HepG2 (cell line): ENCODE measurements at regions not wholly inside any gene's neighbourhood (a gene's known extent, or its start where the extent isn't known, plus 50 kb on each side); places are given as distances from the start of the nearest gene placed in this dataset.

Source experiments
- CHD2 ChIP-seq: IDR thresholded peaks from 2 replicates; pipeline ENCODE4 v1.6.1; 2011; ENCODE audit warnings: low read depth, low read length, improper control_type of control experiment
- FLYWCH1 ChIP-seq: sonication (generic); formaldehyde crosslinking; IDR thresholded peaks from 2 replicates; pipeline ENCODE4 v1.8.1; 2023; ENCODE audit warnings: mild to moderate bottlenecking, missing genetic modification reagents
- HNRNPLL ChIP-seq: fragments of 200-400 bp; formaldehyde crosslinking; IDR thresholded peaks from 2 replicates; pipeline ENCODE4 v1.6.1; 2017; ENCODE audit warnings: mild to moderate bottlenecking, low read depth, low read length; ENCODE audit not compliant: poor library complexity, severe bottlenecking
- MTA1 ChIP-seq: sonication (generic); formaldehyde crosslinking; IDR thresholded peaks from 2 replicates; pipeline ENCODE4 v1.4.0; 2020; ENCODE audit warnings: missing genetic modification reagents, mild to moderate bottlenecking, borderline replicate concordance
- SP2 ChIP-seq: sonication (generic); formaldehyde crosslinking; IDR thresholded peaks from 2 replicates; pipeline ENCODE4 v1.5.1; 2020; ENCODE audit warnings: mild to moderate bottlenecking, missing genetic modification reagents
- ZFY ChIP-seq: sonication (generic); formaldehyde crosslinking; IDR thresholded peaks from 2 replicates; pipeline ENCODE4 v1.4.0; 2020; ENCODE audit warnings: missing genetic modification reagents
- ZNF44 ChIP-seq: sonication (generic); formaldehyde crosslinking; IDR thresholded peaks from 2 replicates; pipeline ENCODE4 v1.5.1; 2020; ENCODE audit warnings: mild to moderate bottlenecking, missing genetic modification reagents
- TF ChIP-seq, protein P1 (sequence below): sonication (generic); formaldehyde crosslinking; IDR thresholded peaks from 2 replicates; pipeline ENCODE4 v1.9.0; 2022; ENCODE audit warnings: low read depth, missing genetic modification reagents
- TF ChIP-seq, protein P2 (sequence below): sonication (generic); formaldehyde crosslinking; IDR thresholded peaks from 2 replicates; pipeline ENCODE4 v1.5.0; 2020; ENCODE audit warnings: mild to moderate bottlenecking, missing genetic modification reagents
- TF ChIP-seq, protein P3 (sequence below): sonication (generic); formaldehyde crosslinking; conservative IDR thresholded peaks from 2 replicates; pipeline ENCODE4 v1.4.0; 2020; ENCODE audit warnings: missing genetic modification reagents
- TF ChIP-seq, protein P4 (sequence below): sonication (generic); formaldehyde crosslinking; IDR thresholded peaks from 2 replicates; pipeline ENCODE4 v1.5.0; 2020; ENCODE audit warnings: mild to moderate bottlenecking, missing genetic modification reagents, moderate library complexity
- TF ChIP-seq, protein P5 (sequence below): sonication (generic); formaldehyde crosslinking; IDR thresholded peaks from 2 replicates; pipeline ENCODE4 v1.9.0; 2021; ENCODE audit warnings: missing genetic modification reagents, borderline replicate concordance

DNA sequence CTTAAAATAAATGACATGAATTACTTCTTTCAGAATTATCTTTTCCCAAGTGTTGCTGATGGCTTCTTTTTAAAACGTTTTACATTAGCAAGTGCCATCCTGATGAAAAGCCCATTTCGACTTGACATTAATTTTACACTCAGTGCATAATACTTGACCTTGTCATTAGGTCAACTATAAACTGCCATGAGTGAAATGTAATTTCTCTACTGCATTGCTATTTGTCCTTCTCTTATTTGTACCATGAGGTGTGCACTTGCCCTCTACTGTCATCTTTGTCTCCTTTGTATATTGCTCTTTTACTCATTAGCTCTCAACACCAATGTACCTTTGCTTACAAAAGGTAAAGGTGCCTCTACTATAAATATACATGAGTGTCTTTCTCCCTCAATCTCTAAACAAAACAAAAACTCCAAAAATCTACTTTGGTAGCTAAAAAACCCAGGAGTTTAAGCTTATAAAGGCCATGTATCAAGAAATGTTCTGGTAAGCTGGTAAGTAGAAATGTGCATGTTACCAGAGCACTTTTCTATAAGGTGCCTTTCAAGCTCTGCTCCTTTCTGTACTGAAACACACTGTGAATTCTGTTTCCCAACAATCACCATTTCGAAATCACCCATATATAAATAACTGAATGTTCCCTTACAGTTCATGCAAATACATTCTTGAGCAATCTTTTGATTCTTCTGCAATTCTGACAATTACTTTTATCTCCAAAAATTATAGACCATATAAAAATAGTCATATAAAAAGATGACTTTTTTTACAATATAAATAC is 351.4 kb downstream of the SLITRK5 start:
- TF ChIP-seq CHD2 (no peak), MTA1 (CRISPR knock-in tag) (no peak), ZFY (CRISPR knock-in tag) (no peak), ZNF44 (CRISPR knock-in tag) (no peak), HNRNPLL (no peak), SP2 (CRISPR knock-in tag) (no peak), FLYWCH1 (no peak)
- TF ChIP-seq, protein P1, sequence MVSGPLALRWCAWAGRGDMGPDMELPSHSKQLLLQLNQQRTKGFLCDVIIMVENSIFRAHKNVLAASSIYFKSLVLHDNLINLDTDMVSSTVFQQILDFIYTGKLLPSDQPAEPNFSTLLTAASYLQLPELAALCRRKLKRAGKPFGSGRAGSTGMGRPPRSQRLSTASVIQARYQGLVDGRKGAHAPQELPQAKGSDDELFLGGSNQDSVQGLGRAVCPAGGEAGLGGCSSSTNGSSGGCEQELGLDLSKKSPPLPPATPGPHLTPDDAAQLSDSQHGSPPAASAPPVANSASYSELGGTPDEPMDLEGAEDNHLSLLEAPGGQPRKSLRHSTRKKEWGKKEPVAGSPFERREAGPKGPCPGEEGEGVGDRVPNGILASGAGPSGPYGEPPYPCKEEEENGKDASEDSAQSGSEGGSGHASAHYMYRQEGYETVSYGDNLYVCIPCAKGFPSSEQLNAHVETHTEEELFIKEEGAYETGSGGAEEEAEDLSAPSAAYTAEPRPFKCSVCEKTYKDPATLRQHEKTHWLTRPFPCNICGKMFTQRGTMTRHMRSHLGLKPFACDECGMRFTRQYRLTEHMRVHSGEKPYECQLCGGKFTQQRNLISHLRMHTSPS (CRISPR knock-in tag): no peak
- TF ChIP-seq, protein P2, sequence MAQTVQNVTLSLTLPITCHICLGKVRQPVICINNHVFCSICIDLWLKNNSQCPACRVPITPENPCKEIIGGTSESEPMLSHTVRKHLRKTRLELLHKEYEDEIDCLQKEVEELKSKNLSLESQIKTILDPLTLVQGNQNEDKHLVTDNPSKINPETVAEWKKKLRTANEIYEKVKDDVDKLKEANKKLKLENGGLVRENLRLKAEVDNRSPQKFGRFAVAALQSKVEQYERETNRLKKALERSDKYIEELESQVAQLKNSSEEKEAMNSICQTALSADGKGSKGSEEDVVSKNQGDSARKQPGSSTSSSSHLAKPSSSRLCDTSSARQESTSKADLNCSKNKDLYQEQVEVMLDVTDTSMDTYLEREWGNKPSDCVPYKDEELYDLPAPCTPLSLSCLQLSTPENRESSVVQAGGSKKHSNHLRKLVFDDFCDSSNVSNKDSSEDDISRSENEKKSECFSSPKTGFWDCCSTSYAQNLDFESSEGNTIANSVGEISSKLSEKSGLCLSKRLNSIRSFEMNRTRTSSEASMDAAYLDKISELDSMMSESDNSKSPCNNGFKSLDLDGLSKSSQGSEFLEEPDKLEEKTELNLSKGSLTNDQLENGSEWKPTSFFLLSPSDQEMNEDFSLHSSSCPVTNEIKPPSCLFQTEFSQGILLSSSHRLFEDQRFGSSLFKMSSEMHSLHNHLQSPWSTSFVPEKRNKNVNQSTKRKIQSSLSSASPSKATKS (CRISPR knock-in tag): no peak
- TF ChIP-seq, protein P3, sequence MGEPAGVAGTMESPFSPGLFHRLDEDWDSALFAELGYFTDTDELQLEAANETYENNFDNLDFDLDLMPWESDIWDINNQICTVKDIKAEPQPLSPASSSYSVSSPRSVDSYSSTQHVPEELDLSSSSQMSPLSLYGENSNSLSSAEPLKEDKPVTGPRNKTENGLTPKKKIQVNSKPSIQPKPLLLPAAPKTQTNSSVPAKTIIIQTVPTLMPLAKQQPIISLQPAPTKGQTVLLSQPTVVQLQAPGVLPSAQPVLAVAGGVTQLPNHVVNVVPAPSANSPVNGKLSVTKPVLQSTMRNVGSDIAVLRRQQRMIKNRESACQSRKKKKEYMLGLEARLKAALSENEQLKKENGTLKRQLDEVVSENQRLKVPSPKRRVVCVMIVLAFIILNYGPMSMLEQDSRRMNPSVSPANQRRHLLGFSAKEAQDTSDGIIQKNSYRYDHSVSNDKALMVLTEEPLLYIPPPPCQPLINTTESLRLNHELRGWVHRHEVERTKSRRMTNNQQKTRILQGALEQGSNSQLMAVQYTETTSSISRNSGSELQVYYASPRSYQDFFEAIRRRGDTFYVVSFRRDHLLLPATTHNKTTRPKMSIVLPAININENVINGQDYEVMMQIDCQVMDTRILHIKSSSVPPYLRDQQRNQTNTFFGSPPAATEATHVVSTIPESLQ (CRISPR knock-in tag): no peak
- TF ChIP-seq, protein P4, sequence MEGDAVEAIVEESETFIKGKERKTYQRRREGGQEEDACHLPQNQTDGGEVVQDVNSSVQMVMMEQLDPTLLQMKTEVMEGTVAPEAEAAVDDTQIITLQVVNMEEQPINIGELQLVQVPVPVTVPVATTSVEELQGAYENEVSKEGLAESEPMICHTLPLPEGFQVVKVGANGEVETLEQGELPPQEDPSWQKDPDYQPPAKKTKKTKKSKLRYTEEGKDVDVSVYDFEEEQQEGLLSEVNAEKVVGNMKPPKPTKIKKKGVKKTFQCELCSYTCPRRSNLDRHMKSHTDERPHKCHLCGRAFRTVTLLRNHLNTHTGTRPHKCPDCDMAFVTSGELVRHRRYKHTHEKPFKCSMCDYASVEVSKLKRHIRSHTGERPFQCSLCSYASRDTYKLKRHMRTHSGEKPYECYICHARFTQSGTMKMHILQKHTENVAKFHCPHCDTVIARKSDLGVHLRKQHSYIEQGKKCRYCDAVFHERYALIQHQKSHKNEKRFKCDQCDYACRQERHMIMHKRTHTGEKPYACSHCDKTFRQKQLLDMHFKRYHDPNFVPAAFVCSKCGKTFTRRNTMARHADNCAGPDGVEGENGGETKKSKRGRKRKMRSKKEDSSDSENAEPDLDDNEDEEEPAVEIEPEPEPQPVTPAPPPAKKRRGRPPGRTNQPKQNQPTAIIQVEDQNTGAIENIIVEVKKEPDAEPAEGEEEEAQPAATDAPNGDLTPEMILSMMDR: no peak
- TF ChIP-seq, protein P5, sequence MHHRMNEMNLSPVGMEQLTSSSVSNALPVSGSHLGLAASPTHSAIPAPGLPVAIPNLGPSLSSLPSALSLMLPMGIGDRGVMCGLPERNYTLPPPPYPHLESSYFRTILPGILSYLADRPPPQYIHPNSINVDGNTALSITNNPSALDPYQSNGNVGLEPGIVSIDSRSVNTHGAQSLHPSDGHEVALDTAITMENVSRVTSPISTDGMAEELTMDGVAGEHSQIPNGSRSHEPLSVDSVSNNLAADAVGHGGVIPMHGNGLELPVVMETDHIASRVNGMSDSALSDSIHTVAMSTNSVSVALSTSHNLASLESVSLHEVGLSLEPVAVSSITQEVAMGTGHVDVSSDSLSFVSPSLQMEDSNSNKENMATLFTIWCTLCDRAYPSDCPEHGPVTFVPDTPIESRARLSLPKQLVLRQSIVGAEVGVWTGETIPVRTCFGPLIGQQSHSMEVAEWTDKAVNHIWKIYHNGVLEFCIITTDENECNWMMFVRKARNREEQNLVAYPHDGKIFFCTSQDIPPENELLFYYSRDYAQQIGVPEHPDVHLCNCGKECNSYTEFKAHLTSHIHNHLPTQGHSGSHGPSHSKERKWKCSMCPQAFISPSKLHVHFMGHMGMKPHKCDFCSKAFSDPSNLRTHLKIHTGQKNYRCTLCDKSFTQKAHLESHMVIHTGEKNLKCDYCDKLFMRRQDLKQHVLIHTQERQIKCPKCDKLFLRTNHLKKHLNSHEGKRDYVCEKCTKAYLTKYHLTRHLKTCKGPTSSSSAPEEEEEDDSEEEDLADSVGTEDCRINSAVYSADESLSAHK (CRISPR knock-in tag): no peak
